PFSK-1 (cell line): ENCODE measurements at regions not wholly inside any gene's neighbourhood (a gene's known extent, or its start where the extent isn't known, plus 50 kb on each side); places are given as distances from the start of the nearest gene placed in this dataset.

ENCODE experiments used
- FOXP2 ChIP-seq: optimal IDR thresholded peaks from 2 replicates; pipeline ENCODE3; 2011; ENCODE audit warnings: borderline replicate concordance, control low read depth, inconsistent platforms; ENCODE audit not compliant: insufficient read depth; ENCODE audit errors: extremely low read length, extremely low read depth
- POLR2AphosphoS5 ChIP-seq: IDR thresholded peaks from 2 replicates; pipeline ENCODE4 v1.6.1; 2012; ENCODE audit warnings: low read depth, mild to moderate bottlenecking, control low read depth, low read length, moderate library complexity
- SIN3A ChIP-seq: IDR thresholded peaks from 2 replicates; pipeline ENCODE4 v1.6.1; 2012; ENCODE audit warnings: mild to moderate bottlenecking, low read length, moderate library complexity, borderline replicate concordance; ENCODE audit not compliant: insufficient read depth
- TAF1 ChIP-seq: IDR thresholded peaks from 2 replicates; pipeline ENCODE4 v1.6.1; 2012; ENCODE audit warnings: low read length, control low read depth, borderline replicate concordance; ENCODE audit not compliant: insufficient read depth
- TF ChIP-seq, protein P1 (sequence below), 2 experiments: IDR thresholded peaks; 2 replicates each; pipeline versions ENCODE4 v1.6.1 to v1.8.0; 2011 to 2012; ENCODE audit warnings: low read depth in 2 of 2, low read length in 2 of 2, control low read depth in 1 of 2, inconsistent platforms in 1 of 2, mild to moderate bottlenecking in 1 of 2, moderate library complexity in 1 of 2; ENCODE audit not compliant: insufficient read depth in 1 of 2

DNA sequence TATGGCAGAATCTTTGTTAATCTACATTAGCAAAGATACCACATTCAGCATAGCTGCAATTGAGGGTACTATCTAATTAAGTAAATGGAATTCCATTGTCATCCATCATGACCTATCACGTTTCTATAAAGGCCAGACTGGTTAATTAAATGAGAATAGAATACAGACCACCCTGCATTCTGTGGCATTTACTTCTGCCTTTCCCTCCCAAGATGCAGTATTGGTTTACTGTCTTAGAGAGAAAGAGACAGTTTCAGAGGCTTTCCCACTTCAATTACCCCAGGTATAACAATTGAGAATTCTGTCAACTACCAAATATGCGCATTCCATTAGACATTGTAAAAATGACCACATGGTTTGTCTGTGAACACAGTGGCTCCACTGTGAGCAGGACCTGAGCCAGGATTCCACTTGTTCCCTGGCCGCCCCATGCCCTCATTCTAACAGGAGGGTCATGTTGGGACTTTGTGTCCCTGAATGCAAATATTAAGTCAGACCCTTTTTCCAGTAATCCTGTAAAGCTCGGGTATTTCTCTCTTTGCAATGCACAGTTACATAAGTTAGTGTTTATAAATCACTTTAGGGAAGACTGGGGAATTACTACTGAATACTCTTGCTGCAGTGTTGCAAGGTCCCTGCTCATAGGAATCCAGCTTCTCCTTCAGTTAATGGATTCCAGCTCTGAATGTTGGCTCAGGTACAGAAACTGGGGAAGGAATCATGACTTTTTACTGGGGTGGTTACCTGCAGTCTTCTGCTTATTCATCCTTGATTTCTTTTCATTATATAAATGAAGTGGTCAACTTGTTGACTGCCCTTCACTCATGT, 261.0 kb downstream of the PDGFC start:
- no peak for TF ChIP-seq FOXP2
- TF ChIP-seq, protein P1, sequence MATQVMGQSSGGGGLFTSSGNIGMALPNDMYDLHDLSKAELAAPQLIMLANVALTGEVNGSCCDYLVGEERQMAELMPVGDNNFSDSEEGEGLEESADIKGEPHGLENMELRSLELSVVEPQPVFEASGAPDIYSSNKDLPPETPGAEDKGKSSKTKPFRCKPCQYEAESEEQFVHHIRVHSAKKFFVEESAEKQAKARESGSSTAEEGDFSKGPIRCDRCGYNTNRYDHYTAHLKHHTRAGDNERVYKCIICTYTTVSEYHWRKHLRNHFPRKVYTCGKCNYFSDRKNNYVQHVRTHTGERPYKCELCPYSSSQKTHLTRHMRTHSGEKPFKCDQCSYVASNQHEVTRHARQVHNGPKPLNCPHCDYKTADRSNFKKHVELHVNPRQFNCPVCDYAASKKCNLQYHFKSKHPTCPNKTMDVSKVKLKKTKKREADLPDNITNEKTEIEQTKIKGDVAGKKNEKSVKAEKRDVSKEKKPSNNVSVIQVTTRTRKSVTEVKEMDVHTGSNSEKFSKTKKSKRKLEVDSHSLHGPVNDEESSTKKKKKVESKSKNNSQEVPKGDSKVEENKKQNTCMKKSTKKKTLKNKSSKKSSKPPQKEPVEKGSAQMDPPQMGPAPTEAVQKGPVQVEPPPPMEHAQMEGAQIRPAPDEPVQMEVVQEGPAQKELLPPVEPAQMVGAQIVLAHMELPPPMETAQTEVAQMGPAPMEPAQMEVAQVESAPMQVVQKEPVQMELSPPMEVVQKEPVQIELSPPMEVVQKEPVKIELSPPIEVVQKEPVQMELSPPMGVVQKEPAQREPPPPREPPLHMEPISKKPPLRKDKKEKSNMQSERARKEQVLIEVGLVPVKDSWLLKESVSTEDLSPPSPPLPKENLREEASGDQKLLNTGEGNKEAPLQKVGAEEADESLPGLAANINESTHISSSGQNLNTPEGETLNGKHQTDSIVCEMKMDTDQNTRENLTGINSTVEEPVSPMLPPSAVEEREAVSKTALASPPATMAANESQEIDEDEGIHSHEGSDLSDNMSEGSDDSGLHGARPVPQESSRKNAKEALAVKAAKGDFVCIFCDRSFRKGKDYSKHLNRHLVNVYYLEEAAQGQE (IDR thresholded peaks at IDR 0.05; ENCODE audit: insufficient read depth in 1 of 2, low read depth in 2 of 2, low read length in 2 of 2) = no peak
- no peak for TF ChIP-seq TAF1
- TF ChIP-seq SIN3A = no peak
- no peak for TF ChIP-seq POLR2AphosphoS5

DNA sequence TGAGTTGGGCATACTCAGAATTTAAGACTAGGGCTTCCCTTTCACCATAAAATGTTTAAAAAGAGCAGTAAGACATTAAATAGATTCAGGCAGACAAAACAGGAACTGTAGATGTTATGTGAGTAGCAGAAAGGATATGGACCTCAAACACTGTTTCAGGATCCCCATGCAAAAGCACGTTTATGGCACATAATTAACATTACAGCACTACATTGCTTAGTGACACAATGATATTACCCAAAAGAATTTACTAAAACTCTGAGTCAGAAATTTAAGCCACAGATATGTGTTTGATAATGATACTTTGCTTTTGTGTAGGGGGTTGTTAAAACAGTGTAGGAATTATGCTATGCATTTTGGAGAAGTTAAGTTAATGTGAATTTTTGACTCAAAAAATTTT, 266.3 kb downstream of the PDGFC start:
- TF ChIP-seq SIN3A (no peak), TAF1 (no peak), FOXP2 (no peak), POLR2AphosphoS5 (no peak)
- TF ChIP-seq, protein P1 (IDR thresholded peaks at IDR 0.05; ENCODE audit: insufficient read depth in 1 of 2, low read depth in 2 of 2, low read length in 2 of 2) = no peak

DNA sequence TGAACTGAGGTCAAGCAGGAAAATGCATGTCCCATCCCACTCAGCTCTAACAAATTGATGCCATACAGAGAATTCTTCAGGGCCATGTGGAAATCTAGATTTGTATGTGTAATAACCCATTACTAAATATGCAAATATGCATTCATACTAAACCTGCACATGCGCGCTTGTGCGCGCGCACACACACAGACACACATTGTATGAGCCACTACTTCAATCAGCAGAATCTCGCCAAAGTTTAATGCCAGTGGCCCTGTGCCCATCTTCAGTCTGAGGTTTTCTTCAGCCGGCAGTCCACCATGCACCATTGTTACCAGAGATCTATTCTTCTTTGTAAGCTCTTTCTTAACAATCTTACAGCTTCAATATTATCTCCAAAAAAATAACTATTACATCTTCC, 276.4 kb downstream of the PDGFC start:
- TF ChIP-seq TAF1 = no peak

DNA sequence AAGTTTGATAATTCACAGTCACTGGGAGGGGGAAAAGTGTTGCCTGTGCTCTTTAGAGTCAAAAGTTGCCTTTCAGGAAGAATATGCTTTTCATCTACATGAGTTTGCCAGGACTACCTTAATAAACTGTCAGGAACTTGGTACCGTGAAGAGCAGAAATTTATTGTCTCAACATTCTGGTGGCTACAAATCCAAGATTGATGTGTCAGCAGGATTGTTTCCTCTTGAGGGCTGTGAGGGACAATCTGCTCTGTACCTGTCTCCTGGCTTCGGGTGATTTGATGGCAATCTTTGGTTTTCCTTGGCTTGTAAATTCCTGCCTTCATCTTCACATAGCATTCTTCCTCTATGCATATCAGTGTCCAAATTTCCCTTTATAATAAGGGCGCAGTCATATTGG, 277.2 kb downstream of the PDGFC start:
- TF ChIP-seq, protein P1 (IDR thresholded peaks at IDR 0.05; ENCODE audit: insufficient read depth in 1 of 2, low read depth in 2 of 2, low read length in 2 of 2) = no peak
- TF ChIP-seq SIN3A (no peak), POLR2AphosphoS5 (no peak), FOXP2 (no peak), TAF1 (no peak)

DNA sequence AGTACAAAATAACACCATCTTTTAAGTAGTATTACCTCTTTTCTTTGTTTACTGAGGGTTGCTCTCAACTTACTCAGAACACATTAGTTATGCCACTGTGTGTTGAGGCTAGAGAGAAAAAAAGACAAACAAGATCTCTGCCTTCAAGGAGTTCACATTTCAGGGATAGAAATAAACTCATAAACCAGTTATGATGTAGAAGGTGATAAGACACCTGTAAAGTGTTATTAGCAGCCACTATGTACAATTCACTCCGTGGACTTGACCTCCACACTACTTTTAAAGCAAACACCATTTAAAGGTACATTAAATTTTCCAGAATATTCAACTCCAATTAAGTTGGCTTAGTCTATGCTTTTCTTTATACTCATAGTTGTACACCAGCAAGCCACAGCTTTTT, 278.0 kb downstream of the PDGFC start:
- TF ChIP-seq FOXP2 = no peak
- TF ChIP-seq, protein P1 (IDR thresholded peaks at IDR 0.05; ENCODE audit: insufficient read depth in 1 of 2, low read depth in 2 of 2, low read length in 2 of 2) = no peak
- TF ChIP-seq SIN3A = no peak
- no peak for TF ChIP-seq TAF1
- no peak for TF ChIP-seq POLR2AphosphoS5
